Peyer's patch (tissue), 4 donors: ENCODE measurements at regions not wholly inside any gene's neighbourhood (a gene's known extent, or its start where the extent isn't known, plus 50 kb on each side); places are given as distances from the start of the nearest gene placed in this dataset.
"Not testable (repeated sequence)": the region's sequence is repeated elsewhere in the genome, so short reads cannot be mapped to it uniquely, and the experiment has no call there.

Experiments
- DNase-seq, 3 donors: peaks; one replicate each; pipeline ENCODE4 v3.0.0-alpha.2; 2017 to 2019
- H3K27ac ChIP-seq, 4 donors: fragments of 200-600 bp; sonication (generic); one replicate each; pipeline ENCODE4 v1.5.1; 2016 to 2019
- H3K27me3 ChIP-seq, 2 donors: fragments of 200-600 bp; sonication (generic); one replicate each; pipeline ENCODE4 v1.5.1; 2019
- H3K36me3 ChIP-seq, 3 donors: fragments of 200-600 bp; sonication (generic); one replicate each; pipeline ENCODE4 v1.5.1; 2016 to 2019
- H3K4me1 ChIP-seq, 4 donors: fragments of 200-600 bp; sonication (generic); one replicate each; pipeline ENCODE4 v1.5.1; 2016 to 2019
- H3K4me3 ChIP-seq, 4 donors: fragments of 200-600 bp; sonication (generic); 1 replicate in 3 of 4; 2 replicates in 1 of 4; pipeline ENCODE4 v1.5.1; 2016 to 2019; ENCODE audit warnings: mild to moderate bottlenecking in 1 of 4
- H3K9me3 ChIP-seq, 4 donors: fragments of 200-600 bp; sonication (generic); one replicate each; pipeline ENCODE4 v1.5.1; 2016 to 2019; ENCODE audit warnings: mild to moderate bottlenecking in 1 of 4
- CTCF ChIP-seq, 6 experiments: fragments of 450-650 bp in 4 of 6; fragments of 200-600 bp in 2 of 6; sonication (generic) in 1 of 6; IDR thresholded peaks; one replicate each; pipeline ENCODE4 v1.5.1; 2017 to 2019; ENCODE audit warnings: antibody characterized with exemption in 6 of 6, mild to moderate bottlenecking in 3 of 6, moderate library complexity in 1 of 6
- POLR2A ChIP-seq, 2 donors: fragments of 450-650 bp; IDR thresholded peaks; one replicate each; pipeline ENCODE4 v1.5.1; 2017; ENCODE audit warnings: antibody characterized with exemption in 2 of 2, mild to moderate bottlenecking in 2 of 2, moderate library complexity in 2 of 2

DNA sequence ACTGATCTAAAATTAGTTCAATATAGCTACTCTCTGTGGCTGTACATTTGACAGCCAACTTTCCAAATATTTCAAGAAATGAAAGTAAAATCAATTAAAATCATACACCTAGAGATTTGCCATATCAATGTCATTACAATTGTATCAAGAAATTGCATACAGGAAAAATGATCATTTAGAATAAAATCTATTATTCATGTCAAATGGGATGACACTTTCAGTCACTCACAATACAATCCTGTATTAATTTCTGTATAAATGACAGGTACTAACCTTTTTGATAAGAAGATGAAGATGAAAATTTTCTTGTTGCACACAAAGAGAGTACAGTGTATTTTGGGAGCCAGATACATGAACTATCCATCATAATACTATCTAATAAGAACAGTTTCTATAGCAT lies 1588.9 kb upstream of the PRMT6 start:
- H3K9me3 ChIP-seq: no peaks in the 10 kb centered on the region
- H3K27ac ChIP-seq: no peak overlapping the region
- no peak overlapping the region for H3K4me3 ChIP-seq
- H3K36me3 ChIP-seq: no peaks in the 10 kb centered on the region
- H3K4me1 ChIP-seq: no peaks in the 10 kb centered on the region
- no peak for DNase-seq
- H3K27me3 ChIP-seq: no peaks in the 10 kb centered on the region
- no peak for TF ChIP-seq CTCF (IDR thresholded peaks at IDR 0.05)
- no peak for TF ChIP-seq POLR2A (IDR thresholded peaks at IDR 0.05)

GRCh38 chr1:105470541-105470940 lies 1585.9 kb upstream of the PRMT6 start:
- DNase-seq, H3K27me3 ChIP-seq, H3K4me3 ChIP-seq, H3K36me3 ChIP-seq, H3K9me3 ChIP-seq, H3K4me1 ChIP-seq, H3K27ac ChIP-seq: not testable (repeated sequence)

- Histone ChIP-seq H3K27ac (no peak overlapping the region), H3K4me1 (no peaks in the 10 kb centered on the region), H3K4me3 (no peak overlapping the region), H3K27me3 (no peaks in the 10 kb centered on the region), H3K9me3 (no peaks in the 10 kb centered on the region), H3K36me3 (no peaks in the 10 kb centered on the region)
- TF ChIP-seq CTCF (IDR thresholded peaks at IDR 0.05) (no peak), POLR2A (IDR thresholded peaks at IDR 0.05) (no peak)
- DNase-seq: no peak
These were observed 1573.0 kb upstream of the PRMT6 start for GRCh38 chr1:105483436-105483835.

DNA sequence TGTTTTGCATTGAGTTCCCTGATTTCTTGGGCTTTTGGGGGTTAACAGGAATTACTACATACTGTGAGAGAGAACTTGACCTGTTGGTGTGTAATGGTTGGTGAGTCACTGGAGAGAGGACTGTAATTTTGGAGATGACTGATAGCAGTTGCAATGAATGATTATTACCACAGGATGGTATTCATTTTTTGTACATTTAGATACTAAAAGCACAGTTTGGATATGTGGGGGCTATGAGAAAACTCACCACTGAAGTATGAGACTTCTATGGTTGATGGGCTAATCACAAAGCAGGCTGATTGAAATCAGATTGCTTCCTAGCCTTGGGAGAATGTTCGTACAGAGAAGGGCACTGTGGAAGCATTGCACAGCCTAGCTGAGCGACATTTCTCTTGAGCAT lies 1571.3 kb upstream of the PRMT6 start:
- Histone ChIP-seq H3K36me3 (no peaks in the 10 kb centered on the region), H3K4me3 (no peak overlapping the region), H3K4me1 (no peaks in the 10 kb centered on the region), H3K27me3 (no peaks in the 10 kb centered on the region), H3K9me3 (no peaks in the 10 kb centered on the region), H3K27ac (no peak overlapping the region)
- TF ChIP-seq CTCF (IDR thresholded peaks at IDR 0.05) (no peak), POLR2A (IDR thresholded peaks at IDR 0.05) (no peak)
- no peak for DNase-seq

DNA sequence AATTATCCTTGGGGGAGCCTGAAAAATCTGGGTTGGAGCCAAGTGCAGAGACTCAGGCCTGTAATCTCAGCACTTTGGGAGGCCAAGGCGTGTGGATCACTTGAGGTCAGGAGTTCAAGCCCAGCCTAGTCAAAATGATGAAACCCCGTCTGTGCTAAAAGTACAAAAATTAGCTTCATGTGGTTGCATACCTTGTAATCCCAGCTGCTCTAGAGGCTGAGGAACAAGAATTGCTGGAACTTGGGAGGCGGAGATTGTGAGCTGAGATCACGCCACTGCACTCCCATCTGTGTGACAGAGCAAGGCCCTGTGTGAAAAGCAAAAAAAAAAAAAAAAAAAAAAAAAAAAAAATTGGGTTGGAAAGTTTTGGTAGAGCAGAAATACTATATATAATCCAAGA lies 1563.6 kb upstream of the PRMT6 start:
- Histone ChIP-seq H3K9me3 (no peaks in the 10 kb centered on the region), H3K4me3 (no peak overlapping the region), H3K36me3 (no peaks in the 10 kb centered on the region), H3K4me1 (no peaks in the 10 kb centered on the region), H3K27me3 (no peaks in the 10 kb centered on the region), H3K27ac (no peak overlapping the region)
- no peak for TF ChIP-seq POLR2A (IDR thresholded peaks at IDR 0.05)
- TF ChIP-seq CTCF (IDR thresholded peaks at IDR 0.05): no peak
- DNase-seq: no peak

DNA sequence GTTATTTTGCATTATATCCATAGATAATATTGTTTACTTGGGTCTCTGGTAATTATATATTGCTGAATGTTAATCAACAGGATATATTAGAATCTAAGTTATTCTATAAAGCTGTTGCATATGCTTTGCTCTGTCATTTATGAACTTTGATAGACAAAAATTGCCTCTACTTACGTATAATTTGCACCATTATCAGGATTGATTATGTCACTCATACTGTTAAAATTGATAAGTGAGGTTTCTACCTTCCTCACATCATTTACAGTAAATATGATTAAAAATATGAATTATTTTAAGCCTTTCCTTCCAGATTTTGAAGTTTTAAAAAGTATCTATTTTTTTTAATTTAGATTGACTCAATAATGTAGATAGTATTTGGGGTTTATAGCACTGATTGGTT lies 1540.4 kb upstream of the PRMT6 start:
- Histone ChIP-seq H3K27me3 (no peaks in the 10 kb centered on the region), H3K4me1 (no peaks in the 10 kb centered on the region), H3K4me3 (no peak overlapping the region), H3K36me3 (no peaks in the 10 kb centered on the region), H3K27ac (no peak overlapping the region), H3K9me3 (no peaks in the 10 kb centered on the region)
- TF ChIP-seq POLR2A (IDR thresholded peaks at IDR 0.05) (no peak), CTCF (IDR thresholded peaks at IDR 0.05) (no peak)
- no peak for DNase-seq
